Neural crest cell (in vitro differentiated cells): ENCODE measurements at regions not wholly inside any gene's neighbourhood (a gene's known extent, or its start where the extent isn't known, plus 50 kb on each side); places are given as distances from the start of the nearest gene placed in this dataset.
"Not testable (repeated sequence)": the region's sequence is repeated elsewhere in the genome, so short reads cannot be mapped to it uniquely, and the experiment has no call there.

Experiments used
- DNase-seq: peaks from one replicate; pipeline ENCODE4 v3.0.0; 2021; ENCODE audit warnings: low read depth, mixed read lengths, low spot score
- H3K27ac Mint-ChIP-seq: one replicate; pipeline ENCODE4 v1.8.0; 2021; ENCODE audit warnings: mild to moderate bottlenecking, mixed read lengths; ENCODE audit not compliant: unreplicated experiment
- H3K27me3 Mint-ChIP-seq: 2 replicates; pipeline ENCODE4 v1.8.0; 2021; ENCODE audit warnings: low read depth, mild to moderate bottlenecking, mixed read lengths
- H3K36me3 Mint-ChIP-seq: 2 replicates; pipeline ENCODE4 v1.8.0; 2021; ENCODE audit warnings: low read depth, mild to moderate bottlenecking, mixed read lengths
- H3K4me1 Mint-ChIP-seq: 2 replicates; pipeline ENCODE4 v1.8.0; 2021; ENCODE audit warnings: mixed read lengths
- H3K4me3 Mint-ChIP-seq: one replicate; pipeline ENCODE4 v1.8.0; 2021; ENCODE audit warnings: mild to moderate bottlenecking, mixed read lengths
- H3K9me3 Mint-ChIP-seq: 2 replicates; pipeline ENCODE4 v1.8.0; 2021; ENCODE audit warnings: mixed read lengths
- TF ChIP-seq, protein P1 (sequence below): fragments of 200-600 bp; sonication (generic); conservative IDR thresholded peaks from 2 replicates; pipeline ENCODE4 v1.5.0; 2021; ENCODE audit warnings: antibody characterized with exemption, mild to moderate bottlenecking

DNA sequence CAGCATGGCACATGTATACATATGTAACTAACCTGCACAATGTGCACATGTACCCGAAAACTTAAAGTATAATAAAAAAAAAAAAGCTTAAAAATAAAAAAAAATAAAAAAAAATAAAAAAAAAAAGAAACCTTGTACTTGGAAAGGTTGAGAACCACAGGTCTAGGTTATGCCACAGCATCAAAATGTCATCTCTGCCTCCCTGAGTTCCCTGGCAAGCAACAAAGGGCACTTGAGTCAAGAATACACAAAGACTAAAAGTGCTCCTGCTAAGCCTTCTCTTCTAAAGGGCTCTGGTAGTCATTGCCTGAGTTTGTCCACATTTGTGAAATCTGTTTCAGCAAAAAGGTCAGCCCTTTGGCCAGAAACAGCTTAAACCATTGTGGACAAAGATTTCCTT lies 395.8 kb upstream of the CCDC54 start:
- H3K9me3 Mint-ChIP-seq, result no peaks in the 10 kb centered on the region
- no peaks in the 10 kb centered on the region for H3K36me3 Mint-ChIP-seq
- DNase-seq, result no peak
- no peaks in the 10 kb centered on the region for H3K4me1 Mint-ChIP-seq
- H3K27ac Mint-ChIP-seq, result no peak overlapping the region
- no peaks in the 10 kb centered on the region for H3K27me3 Mint-ChIP-seq
- TF ChIP-seq, protein P1, sequence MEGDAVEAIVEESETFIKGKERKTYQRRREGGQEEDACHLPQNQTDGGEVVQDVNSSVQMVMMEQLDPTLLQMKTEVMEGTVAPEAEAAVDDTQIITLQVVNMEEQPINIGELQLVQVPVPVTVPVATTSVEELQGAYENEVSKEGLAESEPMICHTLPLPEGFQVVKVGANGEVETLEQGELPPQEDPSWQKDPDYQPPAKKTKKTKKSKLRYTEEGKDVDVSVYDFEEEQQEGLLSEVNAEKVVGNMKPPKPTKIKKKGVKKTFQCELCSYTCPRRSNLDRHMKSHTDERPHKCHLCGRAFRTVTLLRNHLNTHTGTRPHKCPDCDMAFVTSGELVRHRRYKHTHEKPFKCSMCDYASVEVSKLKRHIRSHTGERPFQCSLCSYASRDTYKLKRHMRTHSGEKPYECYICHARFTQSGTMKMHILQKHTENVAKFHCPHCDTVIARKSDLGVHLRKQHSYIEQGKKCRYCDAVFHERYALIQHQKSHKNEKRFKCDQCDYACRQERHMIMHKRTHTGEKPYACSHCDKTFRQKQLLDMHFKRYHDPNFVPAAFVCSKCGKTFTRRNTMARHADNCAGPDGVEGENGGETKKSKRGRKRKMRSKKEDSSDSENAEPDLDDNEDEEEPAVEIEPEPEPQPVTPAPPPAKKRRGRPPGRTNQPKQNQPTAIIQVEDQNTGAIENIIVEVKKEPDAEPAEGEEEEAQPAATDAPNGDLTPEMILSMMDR, result no peak
- H3K4me3 Mint-ChIP-seq, result no peak overlapping the region

DNA sequence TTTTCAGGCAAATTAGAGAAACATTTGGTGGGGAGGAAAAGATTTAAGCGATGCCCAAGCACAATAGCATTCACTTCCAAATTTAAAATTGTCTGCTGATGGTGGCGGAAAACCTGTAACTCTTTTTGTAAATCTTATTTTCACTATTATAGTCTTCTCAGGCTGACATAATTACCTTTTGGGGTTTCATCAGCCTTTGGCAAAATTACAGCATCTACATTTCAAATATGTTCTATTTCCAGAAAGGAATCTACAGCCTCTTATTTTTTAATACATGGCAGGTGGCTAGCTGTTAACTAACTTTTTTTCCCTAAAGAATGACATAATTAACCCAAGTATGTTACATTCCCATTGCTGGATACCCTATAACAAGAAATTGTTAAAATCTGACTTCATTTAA lies 391.5 kb upstream of the CCDC54 start:
- no peaks in the 10 kb centered on the region for H3K27me3 Mint-ChIP-seq
- no peak for DNase-seq
- peaks cover under 1% of the 10 kb centered on the region for H3K36me3 Mint-ChIP-seq
- no peak overlapping the region for H3K27ac Mint-ChIP-seq
- H3K4me3 Mint-ChIP-seq, result no peak overlapping the region
- H3K9me3 Mint-ChIP-seq, result peaks cover 8% of the 10 kb centered on the region
- no peaks in the 10 kb centered on the region for H3K4me1 Mint-ChIP-seq
- TF ChIP-seq, protein P1, result no peak

DNA sequence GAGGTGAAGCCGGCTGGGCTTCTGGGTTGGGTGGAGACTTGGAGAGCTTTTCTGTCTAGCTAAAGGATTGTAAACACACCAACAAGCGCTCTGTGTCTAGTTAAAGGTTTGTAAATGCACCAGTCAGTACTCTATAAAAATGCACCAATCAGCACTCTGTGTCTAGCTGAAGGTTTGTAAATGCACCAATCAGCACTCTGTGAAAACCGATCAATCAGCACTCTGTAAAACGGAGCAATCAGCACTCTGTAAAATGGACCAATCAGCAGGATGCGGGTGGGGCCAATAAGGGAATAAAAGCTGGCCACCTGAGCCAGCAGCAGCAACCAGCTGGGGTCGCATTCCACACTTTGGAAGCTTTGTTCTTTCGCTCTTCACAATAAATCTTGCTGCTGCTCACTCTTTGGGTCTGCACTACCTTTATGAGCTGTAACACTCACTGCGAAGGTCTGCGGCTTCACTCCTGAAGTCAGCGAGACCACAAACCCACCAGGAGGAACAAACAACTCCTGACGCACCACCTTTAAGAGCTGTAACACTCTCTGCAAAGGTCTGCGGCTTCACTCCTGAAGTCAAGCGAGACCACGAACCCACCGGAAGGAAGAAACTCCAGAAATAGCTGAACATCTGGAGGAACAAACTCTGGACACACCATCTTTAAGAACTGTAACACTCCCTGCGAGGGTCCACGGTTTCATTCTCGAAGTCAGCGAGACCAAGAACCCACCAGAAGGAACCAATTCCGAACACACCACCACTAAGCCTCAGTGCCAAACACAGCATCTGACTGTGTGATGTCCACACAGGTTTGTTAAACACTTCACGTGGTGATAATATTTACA lies 378.2 kb upstream of the CCDC54 start:
- DNase-seq, H3K4me3 Mint-ChIP-seq, H3K27ac Mint-ChIP-seq, H3K9me3 Mint-ChIP-seq, H3K36me3 Mint-ChIP-seq, H3K27me3 Mint-ChIP-seq, H3K4me1 Mint-ChIP-seq: not testable (repeated sequence)

DNA sequence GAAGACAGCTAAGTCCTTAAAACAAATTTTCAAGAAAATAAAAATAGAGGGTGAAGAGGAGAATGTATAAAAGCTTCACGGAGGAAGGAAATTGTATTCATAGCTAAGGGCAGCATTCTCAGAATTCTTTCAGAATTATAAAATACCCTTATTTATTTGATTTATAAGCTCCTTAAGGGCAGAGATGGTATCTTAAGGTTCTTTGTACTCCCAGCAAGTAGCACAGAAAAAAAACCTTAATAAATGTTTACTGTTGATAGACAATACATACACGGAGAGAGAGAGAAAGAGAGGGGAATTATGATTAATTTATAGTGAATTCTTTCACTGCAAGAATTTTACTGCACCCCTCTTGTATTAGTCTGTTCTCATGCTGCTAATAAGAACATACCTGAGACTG lies 375.6 kb upstream of the CCDC54 start:
- H3K36me3 Mint-ChIP-seq, result no peaks in the 10 kb centered on the region
- no peak overlapping the region for H3K27ac Mint-ChIP-seq
- H3K4me3 Mint-ChIP-seq, result no peak overlapping the region
- no peak for DNase-seq
- TF ChIP-seq, protein P1, result no peak
- no peaks in the 10 kb centered on the region for H3K27me3 Mint-ChIP-seq
- no peaks in the 10 kb centered on the region for H3K9me3 Mint-ChIP-seq
- H3K4me1 Mint-ChIP-seq, result no peaks in the 10 kb centered on the region

DNA sequence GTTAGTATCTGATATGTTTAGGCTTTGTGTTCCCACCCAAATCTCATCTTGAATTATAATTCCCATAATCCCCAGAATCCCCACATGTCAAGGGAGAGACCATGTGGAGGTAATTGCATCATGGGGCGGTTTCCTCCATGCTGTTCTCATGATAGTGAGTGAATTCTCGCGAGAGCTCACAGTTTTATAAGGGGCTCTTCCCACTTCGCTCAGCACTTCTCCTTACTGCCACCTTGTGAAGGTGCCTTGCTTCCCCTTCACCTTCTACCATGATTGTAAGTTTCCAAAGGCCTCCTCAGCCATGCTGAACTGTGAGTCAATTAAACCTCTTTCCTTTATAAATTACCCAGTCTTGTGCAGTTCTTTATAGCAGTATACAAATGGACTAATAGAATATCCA lies 371.9 kb upstream of the CCDC54 start:
- not testable (repeated sequence) for H3K36me3 Mint-ChIP-seq, H3K9me3 Mint-ChIP-seq, H3K4me3 Mint-ChIP-seq, DNase-seq, H3K27ac Mint-ChIP-seq, H3K27me3 Mint-ChIP-seq, H3K4me1 Mint-ChIP-seq

DNA sequence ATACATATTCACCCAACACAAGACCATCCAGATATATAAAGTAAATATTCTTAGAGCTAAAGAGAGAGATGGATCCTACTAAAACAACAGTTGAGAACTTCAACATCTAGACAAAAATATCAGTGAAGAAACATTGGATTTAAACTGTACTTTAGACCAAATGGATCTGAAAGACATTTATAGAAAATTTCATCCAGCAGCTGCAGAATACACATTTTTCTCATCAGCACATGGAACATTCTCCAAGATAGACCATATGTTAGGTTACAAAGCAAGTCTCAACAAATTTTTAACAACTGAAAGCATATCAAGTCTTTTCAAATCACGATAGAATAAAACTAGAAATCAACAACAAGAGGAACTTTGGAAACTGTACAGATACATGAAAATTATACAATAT lies 369.0 kb upstream of the CCDC54 start:
- TF ChIP-seq, protein P1, result no peak
- Mint-ChIP-seq H3K9me3 (no peaks in the 10 kb centered on the region), H3K36me3 (no peaks in the 10 kb centered on the region)

More for the DNA sequence above, 369.0 kb upstream of the CCDC54 start:
- Mint-ChIP-seq H3K4me1 (no peaks in the 10 kb centered on the region), H3K27me3 (no peaks in the 10 kb centered on the region), H3K27ac (no peak overlapping the region), H3K4me3 (no peak overlapping the region)
- DNase-seq, result no peak
